ENCODE measurements at regions not wholly inside any gene's neighbourhood (a gene's known extent, or its start where the extent isn't known, plus 50 kb on each side); places are given as distances from the start of the nearest gene placed in this dataset.
A peak's percentile ranks its signal among the peaks of the same experiment; 100 is the strongest.
"Not testable (repeated sequence)": the region's sequence is repeated elsewhere in the genome, so short reads cannot be mapped to it uniquely, and the experiment has no call there.

DNA sequence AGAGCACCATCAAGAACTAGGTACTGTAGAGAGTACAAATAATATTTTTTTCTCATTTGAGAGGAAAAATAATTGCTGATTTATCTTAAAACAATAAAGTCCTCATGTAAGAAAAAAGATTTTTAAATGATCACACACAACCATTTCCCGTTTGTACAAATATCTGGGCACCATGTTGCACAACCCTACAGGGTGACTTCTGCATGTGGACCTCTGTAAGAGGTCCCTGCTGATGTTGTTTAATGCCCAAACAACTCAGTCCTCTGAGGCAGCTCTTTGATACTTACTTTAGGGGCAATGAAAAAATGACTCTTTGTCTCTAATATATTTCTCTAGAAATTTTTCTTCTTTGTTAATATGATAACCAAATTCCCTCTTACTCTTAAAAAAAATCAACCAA is 168.1 kb upstream of the SATB1 start:
- DNase-seq, result peak; percentile 25

DNA sequence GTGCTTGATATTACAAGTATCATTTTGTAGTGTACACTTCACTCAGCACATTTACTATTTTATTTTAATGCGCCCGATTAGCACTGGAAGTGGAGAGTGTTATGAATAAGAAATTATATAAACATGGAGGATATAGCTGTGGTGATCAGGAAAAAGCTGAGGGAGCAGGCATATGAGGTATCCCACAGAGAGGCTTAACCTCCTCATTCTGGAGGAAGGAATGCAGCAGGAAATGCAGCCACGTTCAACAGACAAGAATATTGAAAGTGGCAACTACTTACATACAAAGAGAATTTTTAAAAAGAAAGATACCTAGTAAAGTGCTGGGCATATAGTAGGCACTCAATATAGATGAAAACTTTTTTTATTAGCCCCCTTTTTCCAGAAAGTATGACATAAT is 166.0 kb upstream of the SATB1 start:
- no peak for DNase-seq

DNA sequence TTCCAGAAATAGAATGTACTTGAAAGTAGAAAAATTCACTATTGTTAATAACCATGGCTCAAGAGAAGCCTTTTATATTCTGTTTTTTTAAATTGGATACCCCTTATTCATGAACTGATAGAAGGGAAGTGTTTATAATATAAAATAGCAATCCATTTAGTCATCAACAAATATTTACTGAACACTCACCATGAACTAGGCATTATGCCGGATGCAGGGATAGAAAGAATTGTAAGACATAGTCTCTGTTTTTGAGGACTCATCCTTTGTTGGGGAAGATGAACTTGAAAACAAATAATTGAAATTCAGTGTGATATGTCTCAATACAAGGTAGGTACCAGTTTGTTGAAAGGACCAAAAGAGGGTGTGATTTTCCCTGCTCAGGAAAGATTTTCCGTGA is 160.9 kb upstream of the SATB1 start:
- no peak for DNase-seq

DNA sequence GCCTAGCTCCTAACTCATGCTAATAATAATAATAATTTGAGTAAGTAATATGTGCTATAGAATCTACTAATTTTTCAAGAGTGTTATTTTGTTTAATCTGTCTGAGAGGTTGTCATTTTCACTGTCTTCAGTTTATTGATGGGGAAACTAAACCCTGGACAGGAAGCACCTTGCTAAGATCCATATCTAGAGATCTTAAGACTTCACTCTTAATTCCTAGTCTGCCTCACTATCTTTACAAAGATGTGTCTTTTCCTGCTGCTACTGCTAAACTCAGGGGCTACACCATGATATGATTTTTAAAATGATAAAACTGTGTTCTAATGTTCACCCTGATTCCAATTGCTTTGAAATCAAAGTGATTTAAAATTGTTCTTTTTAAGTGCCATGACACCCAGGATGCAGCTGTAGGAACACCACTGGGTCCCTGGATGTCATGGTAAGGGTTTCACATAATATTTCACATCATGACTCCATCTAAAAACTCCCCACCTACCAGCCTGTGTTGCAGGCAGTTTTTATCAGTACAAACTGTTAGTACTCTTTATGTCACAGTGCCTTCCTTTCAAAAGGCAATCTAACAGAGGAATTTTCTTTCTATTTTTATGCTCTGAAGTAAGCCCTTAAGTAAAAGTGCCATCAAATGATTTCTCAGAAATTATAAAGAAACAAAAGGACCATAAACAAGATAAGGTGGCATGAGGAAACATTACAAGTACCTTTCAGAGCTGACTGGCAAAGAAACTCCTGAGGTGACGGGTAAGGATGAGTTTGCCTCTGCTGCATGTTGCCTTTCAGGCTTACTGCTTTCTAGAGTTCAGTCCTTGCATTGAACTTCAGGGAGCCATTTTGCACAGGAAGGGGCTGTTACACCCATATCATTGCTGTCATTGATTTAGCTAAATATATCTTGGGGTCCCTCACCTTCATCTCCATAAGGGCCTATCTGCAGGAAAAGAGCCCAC is 160.1 kb upstream of the SATB1 start:
- DNase-seq, result peak; percentile 30

DNA sequence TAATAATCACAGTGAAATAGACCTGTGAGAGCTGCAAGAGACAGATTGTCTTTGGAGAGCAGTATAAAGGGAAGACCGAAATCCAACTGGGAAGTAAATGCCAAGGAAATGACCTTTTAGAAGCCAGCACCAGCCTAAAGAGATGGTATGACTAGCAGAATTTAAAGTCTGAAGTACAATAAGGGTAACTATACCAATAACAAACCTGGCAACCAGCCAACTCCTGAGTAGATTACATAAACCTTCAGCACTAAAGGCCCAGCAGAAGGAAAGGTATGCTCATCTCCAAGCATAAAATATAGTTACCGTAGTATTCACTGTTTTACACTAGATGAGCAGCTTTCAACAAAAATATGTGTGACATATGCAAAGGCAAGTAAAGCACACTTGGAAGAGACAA is 155.1 kb upstream of the SATB1 start:
- peak; percentile 45 for DNase-seq

DNA sequence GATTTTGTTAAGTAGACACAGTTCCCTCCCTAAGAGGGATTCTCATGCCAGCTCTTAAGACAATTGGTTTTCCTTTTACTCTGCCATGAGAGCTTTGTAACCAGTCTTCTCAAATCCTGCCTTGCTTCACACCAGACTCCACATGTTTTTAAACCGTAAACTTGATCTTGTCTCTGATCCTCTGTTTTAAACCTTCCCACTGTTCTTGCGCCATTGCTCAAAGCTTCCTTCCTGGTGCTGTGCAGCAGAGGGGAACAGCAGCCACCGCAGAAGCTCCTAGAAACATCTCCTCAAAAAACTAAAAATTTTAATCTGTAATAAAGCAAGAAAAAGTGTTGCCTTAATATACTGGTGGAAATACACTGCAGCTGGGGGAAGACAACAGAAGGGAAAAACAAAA is 154.5 kb upstream of the SATB1 start:
- DNase-seq, result peak; percentile 29

DNA sequence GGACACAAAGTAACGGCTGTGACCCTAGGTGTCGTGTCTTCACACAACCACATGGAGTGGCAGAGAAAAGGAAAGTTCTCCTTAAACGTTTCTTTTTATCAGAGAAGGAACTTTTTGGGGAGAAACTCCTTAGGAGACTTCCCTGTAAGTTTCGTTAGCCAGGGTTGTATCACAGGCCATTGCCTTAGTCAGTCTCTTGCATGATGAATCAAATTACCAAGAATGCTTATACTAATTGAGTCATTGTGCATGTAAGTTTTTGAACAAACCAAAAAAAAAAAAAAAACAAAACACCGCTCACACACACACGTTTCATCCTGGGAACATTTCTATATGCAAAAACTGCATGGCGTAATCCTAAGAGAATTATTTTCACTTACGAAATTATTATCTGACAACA is 150.4 kb upstream of the SATB1 start:
- no peak for DNase-seq

DNA sequence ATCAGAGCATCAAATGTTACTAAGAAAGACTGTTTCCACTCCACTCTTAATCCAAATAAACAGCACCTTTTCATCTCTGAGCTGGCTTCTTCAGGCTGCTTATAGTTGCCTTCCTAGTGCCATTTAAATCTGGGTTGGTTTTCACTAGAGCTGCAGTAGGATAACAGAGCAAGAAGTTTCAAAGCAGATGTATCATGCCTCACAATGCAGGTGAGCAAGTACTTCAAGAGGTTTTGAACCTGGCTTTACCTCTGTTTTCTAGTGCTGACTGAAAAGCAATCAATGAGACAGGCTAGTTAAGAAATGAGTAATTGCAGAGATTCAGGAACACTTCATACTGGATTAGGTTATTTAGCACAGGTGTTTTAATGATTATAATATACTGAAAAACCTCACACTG is 147.7 kb upstream of the SATB1 start:
- DNase-seq, result no peak

DNA sequence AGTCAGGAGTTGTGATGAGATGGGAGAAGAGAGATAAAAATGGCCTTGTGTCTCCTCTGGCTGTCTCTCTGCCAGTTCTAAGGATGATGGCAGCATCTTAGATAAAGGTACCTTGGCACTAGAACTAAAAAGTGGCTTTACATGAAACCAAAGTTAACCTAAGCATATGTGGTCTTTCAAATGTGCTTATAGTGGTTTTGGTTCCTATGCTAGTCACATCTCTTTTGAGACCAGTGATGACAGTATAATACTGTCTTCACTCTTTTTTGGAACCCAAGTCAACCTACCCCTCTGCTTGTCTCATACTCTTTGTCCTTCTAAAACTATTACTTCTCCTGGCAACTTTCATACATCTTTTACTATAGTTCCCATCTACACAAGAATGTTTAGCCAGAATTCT is 142.2 kb upstream of the SATB1 start:
- DNase-seq, result no peak

DNA sequence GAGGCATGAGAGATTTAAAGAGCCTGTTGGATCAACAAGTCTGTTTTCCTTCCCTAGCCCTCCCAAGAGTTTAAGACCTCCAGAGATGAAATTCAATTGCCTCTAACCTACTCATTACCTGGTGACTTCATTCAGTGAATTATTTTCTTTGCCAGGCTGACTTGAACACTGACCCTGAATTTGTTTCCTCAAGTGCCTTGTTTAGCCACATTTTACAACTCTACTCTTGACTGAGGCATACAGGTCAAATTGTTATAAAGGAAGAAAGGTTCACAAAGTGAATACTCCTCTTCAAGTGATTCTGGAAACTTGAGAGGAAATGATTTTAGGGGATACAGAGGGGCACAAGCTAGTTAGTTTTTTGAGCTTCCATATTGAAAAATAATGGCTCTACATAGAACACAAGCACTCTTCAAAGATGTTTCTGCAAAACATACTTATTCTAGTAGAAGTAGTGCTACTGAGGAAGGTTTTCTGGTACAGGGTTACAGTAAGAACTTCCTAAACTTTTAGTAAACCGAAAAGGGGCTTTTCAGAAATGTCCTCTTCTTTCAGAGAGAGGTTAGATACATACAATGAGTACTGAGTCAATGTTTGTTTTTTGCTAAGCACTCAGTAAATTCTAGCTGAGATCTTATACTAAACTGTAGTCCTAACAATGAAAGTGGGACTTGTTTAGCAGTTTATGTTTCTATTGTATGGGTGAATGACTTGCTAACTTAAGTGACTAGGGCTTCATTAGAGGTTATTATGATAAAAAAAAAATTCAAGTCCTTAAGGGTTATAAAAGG is 137.4 kb upstream of the SATB1 start:
- DNase-seq, result no peak

DNA sequence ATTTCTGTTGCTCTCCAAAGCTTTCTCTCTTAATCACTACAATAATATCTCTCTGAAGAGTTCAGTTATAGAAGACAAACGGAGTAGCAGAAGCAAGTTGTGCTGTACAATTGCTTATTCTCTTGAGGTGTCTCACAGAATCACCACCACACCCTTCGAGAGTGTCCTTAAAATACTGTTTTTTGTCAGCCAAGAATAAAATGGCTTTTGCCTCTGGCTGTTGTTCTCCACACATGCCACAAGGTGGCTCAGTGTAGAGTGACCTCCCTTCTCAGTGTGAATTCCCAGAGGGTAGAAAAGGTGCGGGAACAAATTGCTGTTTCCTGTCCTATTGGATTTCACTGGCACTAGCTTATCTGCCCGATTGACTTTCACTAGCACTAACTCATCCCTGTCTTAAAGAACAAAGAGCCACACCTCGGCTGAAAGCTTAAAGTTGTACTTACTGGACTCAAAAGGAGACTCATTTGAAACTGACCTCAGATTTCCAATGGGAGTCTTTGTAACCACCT is 134.2 kb upstream of the SATB1 start:
- DNase-seq, result peak; percentile 76

DNA sequence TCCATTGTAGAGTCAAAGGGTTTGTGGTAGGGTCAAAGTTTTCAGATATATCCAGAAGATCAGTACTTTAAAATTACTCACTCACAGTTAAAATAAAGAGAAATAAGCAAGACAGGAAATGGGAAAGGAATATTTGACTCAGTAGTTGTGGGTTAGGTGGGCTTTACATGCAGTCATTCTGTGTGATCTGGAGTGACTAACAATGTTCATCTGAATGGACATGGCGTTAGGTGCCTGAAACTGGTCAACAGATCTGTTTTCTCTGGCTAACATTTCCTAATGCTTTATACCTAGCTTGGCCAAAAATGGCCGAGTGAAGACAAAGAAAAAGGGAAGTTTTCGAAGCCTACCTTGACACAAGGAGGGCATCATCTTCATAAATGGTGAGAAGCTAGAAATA is 133.4 kb upstream of the SATB1 start:
- no peak for DNase-seq

DNA sequence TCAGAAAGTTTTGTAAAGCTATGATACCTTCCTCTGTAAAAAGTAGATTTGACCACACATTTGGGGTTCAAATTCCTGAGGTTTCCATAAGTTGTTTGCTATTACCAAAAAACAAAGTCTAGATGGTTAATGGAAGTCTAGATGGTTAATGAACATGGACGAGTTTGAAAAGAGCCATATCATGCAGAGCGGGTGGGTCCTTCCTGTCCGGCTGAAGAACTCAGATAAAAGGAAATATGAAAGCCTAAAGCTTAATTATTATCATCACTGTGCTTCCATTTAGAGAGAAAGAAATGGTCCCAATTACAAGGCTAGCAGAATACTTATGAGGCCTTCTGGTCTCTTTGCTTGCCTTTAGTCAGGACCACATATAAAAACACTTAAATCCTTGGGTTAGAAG is 132.1 kb upstream of the SATB1 start:
- peak; percentile 84 for DNase-seq

DNA sequence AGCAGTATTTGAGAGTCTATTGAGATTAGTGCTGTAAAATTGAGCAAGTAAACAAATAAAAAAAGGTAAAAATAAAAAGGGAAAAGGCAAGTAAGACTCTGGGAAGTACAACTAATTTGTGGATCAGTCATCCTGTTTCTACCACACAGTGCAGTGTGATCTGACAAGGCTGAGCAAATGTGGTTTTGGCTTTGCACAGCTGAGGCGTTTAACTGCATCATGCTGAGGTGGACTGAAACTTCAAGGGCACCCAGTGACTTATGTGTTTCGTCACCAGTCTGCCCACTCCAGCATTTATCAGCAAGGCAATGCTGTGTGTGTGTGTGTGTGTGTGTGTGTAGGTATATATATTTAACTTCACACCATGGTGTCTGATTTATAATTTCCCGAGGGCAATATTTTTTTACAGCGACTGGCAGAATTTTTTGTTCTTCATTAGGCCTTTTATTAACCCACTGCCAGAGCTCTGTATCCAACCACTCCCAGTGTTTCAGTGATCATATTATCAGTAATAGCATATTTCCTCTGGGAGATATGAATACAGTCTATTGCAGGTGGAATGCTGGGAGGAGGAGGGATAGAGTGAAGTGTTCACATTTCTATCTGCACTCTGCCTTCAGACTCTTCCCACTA is 131.5 kb upstream of the SATB1 start:
- peak; percentile 86 for DNase-seq

DNA sequence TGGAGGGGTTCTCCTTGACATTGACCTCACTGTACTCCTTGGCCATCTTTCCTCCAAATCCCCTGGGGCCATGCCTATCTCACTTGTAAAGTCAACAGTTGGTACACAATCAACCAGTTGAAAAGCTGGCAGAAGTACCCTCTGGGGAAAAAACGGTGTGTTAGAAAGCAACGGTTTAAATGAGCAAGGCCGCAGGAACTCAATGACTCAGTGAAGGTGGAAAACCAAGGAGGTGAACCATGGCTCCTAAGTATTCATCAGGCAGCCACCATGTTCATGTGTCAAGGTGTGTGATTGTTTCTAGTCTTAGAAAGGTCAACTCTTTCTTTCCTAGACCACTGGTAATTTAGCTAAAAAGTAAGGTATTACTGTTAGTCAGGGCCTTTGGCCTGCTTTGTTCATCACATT is 130.9 kb upstream of the SATB1 start:
- DNase-seq, result no peak

DNA sequence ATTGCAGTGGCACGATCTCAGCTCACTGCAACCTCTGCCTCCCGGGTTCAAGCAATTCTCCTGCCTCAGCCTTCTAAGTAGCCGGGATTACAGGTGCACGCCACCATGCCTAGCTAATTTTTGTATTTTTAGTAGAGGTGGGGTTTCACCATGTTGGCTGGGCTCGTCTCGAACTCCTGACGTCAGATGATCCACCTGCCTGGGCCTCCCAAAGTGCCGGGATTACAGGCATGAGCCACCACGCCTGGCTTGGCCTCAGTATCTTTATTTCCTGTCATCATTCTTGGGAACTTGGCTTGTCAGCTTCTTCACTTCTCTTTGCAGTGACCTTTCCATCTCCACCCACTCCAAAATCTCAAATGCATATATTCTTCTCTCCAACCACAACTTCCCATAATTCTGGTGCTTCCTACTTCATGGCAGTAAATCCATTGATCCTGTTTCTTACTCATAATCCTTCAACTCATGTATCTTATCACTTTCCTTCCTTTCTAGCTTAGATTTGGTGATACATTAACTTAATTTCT is 127.5 kb upstream of the SATB1 start:
- not testable (repeated sequence) for DNase-seq

DNA sequence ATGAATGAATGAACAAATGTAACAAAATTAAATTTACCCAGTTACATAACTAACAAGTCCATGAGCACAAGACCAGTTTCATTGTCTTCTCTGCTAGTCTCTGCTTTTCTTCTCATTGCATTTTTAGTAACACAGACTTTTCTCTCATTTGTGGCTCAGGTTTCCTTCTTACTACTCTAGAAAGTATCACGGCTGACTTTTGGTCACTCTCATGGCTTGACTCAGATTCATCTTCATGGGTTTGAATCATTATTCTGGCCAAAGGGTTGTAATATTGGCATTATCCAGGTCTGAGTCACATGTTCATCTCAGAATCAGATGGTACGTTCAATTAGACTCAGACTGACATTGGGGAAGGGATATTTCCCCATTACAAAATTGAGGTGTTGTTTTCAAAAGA is 121.5 kb upstream of the SATB1 start:
- DNase-seq, result no peak

DNA sequence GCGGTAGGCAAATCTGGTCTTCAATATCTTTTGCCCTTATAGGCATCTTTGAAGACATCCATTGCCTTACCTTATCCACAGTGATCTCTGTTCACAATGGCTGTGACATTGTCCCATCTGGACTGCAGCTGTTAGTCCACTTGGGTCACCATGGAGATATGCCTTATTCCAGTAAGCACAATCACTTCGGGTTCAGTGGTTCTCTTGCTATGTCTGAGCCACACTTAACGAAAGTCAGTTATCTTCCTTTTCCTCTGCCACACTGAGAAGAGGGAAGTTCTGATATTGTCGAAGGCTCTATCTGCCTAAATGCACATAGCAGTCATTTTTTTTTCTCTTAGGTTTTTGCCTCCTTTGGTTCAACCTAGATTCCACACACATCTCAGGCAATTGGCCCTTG is 119.0 kb upstream of the SATB1 start:
- DNase-seq, result peak; percentile 71

DNA sequence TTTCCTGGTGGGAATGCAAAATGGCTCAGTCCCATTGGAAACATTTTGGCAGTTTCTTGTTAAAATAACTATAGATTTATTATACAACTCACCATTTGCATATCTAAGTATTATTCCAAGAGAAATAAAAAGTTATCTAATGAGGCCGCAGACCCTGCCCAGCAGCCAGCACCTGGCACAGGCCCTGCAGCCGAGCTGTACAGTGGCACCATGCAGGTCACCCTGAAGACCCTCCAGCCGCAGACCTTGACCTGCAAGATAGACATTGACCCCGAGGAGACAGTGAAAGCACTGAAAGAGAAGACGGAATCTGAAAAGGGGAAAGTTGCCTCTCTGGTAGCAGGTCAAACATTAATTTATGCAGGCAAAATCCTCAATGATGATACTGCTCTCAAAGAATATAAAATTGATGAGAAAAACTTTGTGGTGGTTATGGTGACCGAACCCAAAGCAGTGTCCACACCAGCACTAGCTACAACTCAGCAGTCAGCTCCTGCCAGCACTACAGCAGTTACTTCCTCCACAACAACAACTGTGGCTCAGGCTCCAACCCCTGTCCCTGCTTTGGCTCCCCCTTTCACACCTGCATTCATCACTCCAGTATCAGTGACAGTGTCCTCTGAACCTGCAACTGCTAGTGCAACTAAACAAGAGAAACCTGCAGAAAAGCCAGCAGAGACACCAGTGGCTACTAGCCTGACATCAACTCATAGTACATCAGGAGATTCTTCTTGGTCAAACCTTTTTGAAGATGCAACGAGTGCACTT is 113.5 kb upstream of the SATB1 start:
- DNase-seq, result no peak

DNA sequence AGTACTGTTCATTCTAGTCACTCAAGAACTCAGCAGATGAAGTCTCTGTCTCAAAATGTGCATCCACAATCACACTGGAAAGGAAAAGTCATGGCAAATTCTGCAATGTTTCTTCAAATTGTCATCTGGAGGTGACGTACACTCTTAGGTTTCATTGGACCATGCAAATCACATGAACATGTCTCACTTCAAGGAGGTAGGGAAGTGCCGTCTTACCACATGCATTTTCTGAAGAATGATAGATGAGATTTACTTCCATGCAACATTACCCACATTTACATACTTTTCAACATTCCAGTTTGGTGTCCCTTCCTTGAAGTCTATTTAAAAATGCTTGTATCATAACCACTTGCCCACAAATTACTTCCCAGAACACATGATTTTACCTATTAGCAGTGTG is 107.9 kb upstream of the SATB1 start:
- DNase-seq, result no peak

DNA sequence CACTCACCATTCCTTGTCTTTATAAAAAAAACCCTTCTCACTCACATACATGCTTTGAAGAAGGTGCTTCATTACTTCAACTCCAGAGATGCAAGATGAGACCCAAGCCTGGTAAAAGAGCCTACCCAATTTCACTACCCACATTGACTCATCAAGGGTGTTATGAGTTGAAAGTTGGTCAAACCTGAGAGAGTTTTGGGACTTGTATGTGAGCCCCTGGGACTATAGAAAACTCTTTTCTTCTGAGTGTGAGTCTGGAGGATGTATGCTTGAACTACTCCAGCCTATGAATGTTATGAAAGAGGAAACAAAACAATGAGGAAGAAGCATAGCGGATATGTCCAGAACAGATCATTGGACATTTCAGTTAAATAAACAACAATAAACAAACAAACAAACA is 106.5 kb upstream of the SATB1 start:
- DNase-seq, result no peak

DNA sequence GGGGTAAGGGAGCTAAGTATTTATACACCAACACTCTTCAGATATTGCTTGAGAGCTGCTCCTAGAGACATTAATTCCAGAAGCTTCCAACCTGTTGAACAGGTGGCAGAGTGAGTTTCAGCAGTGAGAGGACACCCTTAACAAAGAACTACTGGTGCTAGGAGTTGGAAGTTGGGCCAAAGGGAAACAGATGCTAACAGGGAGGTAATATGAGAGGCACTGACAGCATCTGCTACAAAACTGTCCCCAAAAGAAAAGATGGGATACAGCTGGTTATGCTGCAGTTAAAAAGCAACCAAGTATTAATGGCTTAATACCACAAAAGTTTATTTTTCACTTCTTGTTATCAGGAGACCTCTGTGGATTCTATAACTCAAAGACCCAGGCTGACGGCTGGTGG is 104.5 kb upstream of the SATB1 start:
- no peak for DNase-seq

Measured in hematopoietic multipotent progenitor cell treated with erythropoietin and hydrocortisone succinate and interleukin-3 and kit ligand, for 4 days (in vitro differentiated cells).